Fibroblast of skin of abdomen (primary cell): ENCODE measurements at regions not wholly inside any gene's neighbourhood (a gene's known extent, or its start where the extent isn't known, plus 50 kb on each side); places are given as distances from the start of the nearest gene placed in this dataset.
"Not testable (repeated sequence)": the region's sequence is repeated elsewhere in the genome, so short reads cannot be mapped to it uniquely, and the experiment has no call there.

Experiments used
- DNase-seq: peaks from one replicate; pipeline ENCODE4 v3.0.0-alpha.2; 2013

GRCh38 chr5:121105921-121106320 is 641.8 kb downstream of the PRR16 start:
- no peak for DNase-seq

- not testable (repeated sequence) for DNase-seq
Observed at GRCh38 chr5:121106721-121107690, 642.9 kb downstream of the PRR16 start.

GRCh38 chr5:121108725-121109124 is 644.6 kb downstream of the PRR16 start:
- no peak for DNase-seq

- DNase-seq, result no peak
Observed at GRCh38 chr5:121109817-121110216, 645.7 kb downstream of the PRR16 start.

GRCh38 chr5:121121786-121122185 is 657.7 kb downstream of the PRR16 start:
- DNase-seq, result peak; percentile 7

GRCh38 chr5:121138495-121138907 is 674.4 kb downstream of the PRR16 start:
- DNase-seq, result peak; percentile 20

GRCh38 chr5:121138952-121139351 is 674.9 kb downstream of the PRR16 start:
- no peak for DNase-seq

GRCh38 chr5:121144764-121145163 is 680.7 kb downstream of the PRR16 start:
- DNase-seq, result peak; percentile 41

- DNase-seq, result peak; percentile 7
Observed at GRCh38 chr5:121151534-121151933, 687.4 kb downstream of the PRR16 start.

GRCh38 chr5:121152411-121152810 is 688.3 kb downstream of the PRR16 start:
- DNase-seq, result no peak

GRCh38 chr5:121156565-121156964 is 692.5 kb downstream of the PRR16 start:
- DNase-seq, result no peak

GRCh38 chr5:121158451-121158850 is 693.2 kb upstream of the FTMT start:
- DNase-seq, result no peak

GRCh38 chr5:121160591-121160990 is 691.1 kb upstream of the FTMT start:
- DNase-seq, result no peak

- DNase-seq, result no peak
Observed at GRCh38 chr5:121164632-121165031, 687.0 kb upstream of the FTMT start.

- no peak for DNase-seq
Observed at GRCh38 chr5:121171361-121171760, 680.3 kb upstream of the FTMT start.

GRCh38 chr5:121171834-121172233 is 679.8 kb upstream of the FTMT start:
- DNase-seq, result no peak

GRCh38 chr5:121174351-121174750 is 677.3 kb upstream of the FTMT start:
- DNase-seq, result peak; percentile 14

GRCh38 chr5:121175986-121176385 is 675.7 kb upstream of the FTMT start:
- DNase-seq, result no peak

GRCh38 chr5:121182788-121183490 is 668.7 kb upstream of the FTMT start:
- DNase-seq, result peak; percentile 15

- no peak for DNase-seq
Observed at GRCh38 chr5:121188849-121189248, 662.8 kb upstream of the FTMT start.

- peak; percentile 77 for DNase-seq
Observed at GRCh38 chr5:121189342-121190305, 662.1 kb upstream of the FTMT start.

- DNase-seq, result peak; percentile 88
Observed at GRCh38 chr5:121199216-121199999, 652.3 kb upstream of the FTMT start.
